H1 (cell line): ENCODE measurements at regions not wholly inside any gene's neighbourhood (a gene's known extent, or its start where the extent isn't known, plus 50 kb on each side); places are given as distances from the start of the nearest gene placed in this dataset.

Experiments used
- CTCF ChIA-PET: fragments of 300-600 bp; sonication (Branson Sonifier 250); formaldehyde crosslinking; loops from one replicate; lab custom pipeline; 2021; ENCODE audit not compliant: partially characterized antibody; lab: Charles Lee
- POLR2A ChIA-PET: fragments of 300-600 bp; sonication (Branson Sonifier 250); formaldehyde crosslinking; loops from one replicate; lab custom pipeline; 2021; ENCODE audit warnings: inconsistent platforms; ENCODE audit not compliant: partially characterized antibody; lab: Charles Lee
- DNase-seq, 2 experiments: peaks; one replicate each; pipeline versions ENCODE4 v3.0.0 to v3.0.0-alpha.2; 2010 to 2022; ENCODE audit warnings: low spot score in 2 of 2, low read depth in 1 of 2, mixed read lengths in 1 of 2
- FAIRE-seq: peaks from 2 replicates; lab custom pipeline; 2011; peaks lifted over from hg19 to GRCh38; lab: Jason Lieb, UNC
- H2AFZ ChIP-seq: 2 replicates; pipeline ENCODE4 v1.8.1; 2012; ENCODE audit warnings: low read length, inconsistent platforms
- H2AK5ac ChIP-seq: 2 replicates; pipeline ENCODE4 v1.6.1; 2013; ENCODE audit warnings: low read depth, low read length
- H2BK120ac ChIP-seq: replicated peaks from 2 replicates; pipeline ENCODE3; 2013; ENCODE audit warnings: low read depth, low read length, inconsistent platforms
- H2BK12ac ChIP-seq: 2 replicates; pipeline ENCODE4 v1.6.1; 2013; ENCODE audit warnings: low read depth, low read length
- H2BK15ac ChIP-seq: 2 replicates; pipeline ENCODE4 v1.6.1; 2013; ENCODE audit warnings: low read length
- H2BK20ac ChIP-seq: 2 replicates; pipeline ENCODE4 v1.6.1; 2013; ENCODE audit warnings: low read length
- H2BK5ac ChIP-seq: 2 replicates; pipeline ENCODE4 v1.6.1; 2013; ENCODE audit warnings: low read depth, low read length
- H3K14ac ChIP-seq: 2 replicates; pipeline ENCODE4 v1.6.1; 2013; ENCODE audit warnings: inconsistent platforms; ENCODE audit not compliant: insufficient read length
- H3K18ac ChIP-seq: 2 replicates; pipeline ENCODE4 v1.6.1; 2013; ENCODE audit warnings: low read length; ENCODE audit errors: extremely low read depth
- H3K23ac ChIP-seq: 2 replicates; pipeline ENCODE4 v1.6.1; 2013; ENCODE audit warnings: inconsistent platforms; ENCODE audit not compliant: insufficient read length
- H3K23me2 ChIP-seq: 2 replicates; pipeline ENCODE4 v1.6.1; 2013; ENCODE audit warnings: low read depth, low read length
- H3K27ac ChIP-seq: 2 replicates; pipeline ENCODE4 v1.6.1; 2011; ENCODE audit warnings: low read depth, low read length, inconsistent platforms
- H3K27me3 ChIP-seq, 4 experiments: replicated peaks in 1 of 4; 1 replicate in 1 of 4; 2 replicates in 3 of 4; pipeline versions ENCODE4 v1.6.1 to v1.8.1; 2011 to 2013; ENCODE audit warnings: low read length in 3 of 4, mild to moderate bottlenecking in 3 of 4, inconsistent platforms in 2 of 4, mixed read lengths in 2 of 4, moderate library complexity in 1 of 4; ENCODE audit not compliant: control insufficient read depth in 3 of 4, insufficient read depth in 3 of 4; ENCODE audit errors: extremely low read depth in 1 of 4
- H3K36me3 ChIP-seq, 4 experiments: 2 replicates each; pipeline versions ENCODE4 v1.6.1 to v1.8.1; 2011 to 2013; ENCODE audit warnings: mild to moderate bottlenecking in 4 of 4, low read length in 3 of 4, moderate library complexity in 2 of 4, control low read depth in 1 of 4, inconsistent platforms in 1 of 4; ENCODE audit not compliant: insufficient read depth in 4 of 4, control insufficient read depth in 2 of 4
- H3K4ac ChIP-seq: replicated peaks from 2 replicates; pipeline ENCODE3; 2013; ENCODE audit warnings: low read length, low read depth, mixed read lengths, inconsistent platforms; ENCODE audit not compliant: insufficient read length
- H3K4me1 ChIP-seq, 4 experiments: replicated peaks in 1 of 4; 1 replicate in 1 of 4; 2 replicates in 3 of 4; pipeline versions ENCODE4 v1.6.1 to v1.8.1; 2011 to 2013; ENCODE audit warnings: low read length in 3 of 4, inconsistent platforms in 2 of 4, mixed read lengths in 1 of 4; ENCODE audit not compliant: insufficient read depth in 4 of 4, control insufficient read depth in 3 of 4
- H3K4me2 ChIP-seq, 2 experiments: 2 replicates each; pipeline versions ENCODE4 v1.6.1 to v1.8.1; 2011 to 2013; ENCODE audit warnings: low read depth in 2 of 2, low read length in 2 of 2, control low read depth in 1 of 2, inconsistent platforms in 1 of 2, mild to moderate bottlenecking in 1 of 2; ENCODE audit not compliant: insufficient read depth in 1 of 2
- H3K4me3 ChIP-seq, 4 experiments: fragments of 200-600, 300-600 bp in 1 of 4; sonication (generic), shearing (Covaris generic), sonication (Bioruptor Twin) in 1 of 4; 2 replicates each; pipeline versions ENCODE4 v1.5.1 to v1.8.1; 2011 to 2016; ENCODE audit warnings: low read length in 4 of 4, low read depth in 3 of 4, control low read depth in 2 of 4, inconsistent platforms in 2 of 4, mild to moderate bottlenecking in 2 of 4, mixed read lengths in 1 of 4, moderate library complexity in 1 of 4; ENCODE audit not compliant: insufficient read depth in 2 of 4; ENCODE audit errors: extremely low read depth in 1 of 4
- H3K56ac ChIP-seq: replicated peaks from 2 replicates; pipeline ENCODE3; 2013; ENCODE audit warnings: low read depth, mild to moderate bottlenecking, mixed read lengths, low read length, inconsistent platforms; ENCODE audit not compliant: insufficient read length
- H3K79me1 ChIP-seq: 2 replicates; pipeline ENCODE4 v1.6.1; 2013; ENCODE audit warnings: low read depth, low read length, control low read depth
- H3K79me2 ChIP-seq, 2 experiments: 2 replicates each; pipeline versions ENCODE4 v1.6.1 to v1.8.1; 2012 to 2013; ENCODE audit warnings: low read length in 2 of 2, mild to moderate bottlenecking in 2 of 2, inconsistent platforms in 1 of 2; ENCODE audit not compliant: insufficient read depth in 2 of 2, control insufficient read depth in 1 of 2
- H3K9ac ChIP-seq, 4 experiments: replicated peaks in 1 of 4; 1 replicate in 1 of 4; 2 replicates in 3 of 4; pipeline versions ENCODE4 v1.6.1 to v1.8.1; 2011 to 2013; ENCODE audit warnings: low read depth in 3 of 4, low read length in 3 of 4, control low read depth in 2 of 4, mild to moderate bottlenecking in 2 of 4, moderate library complexity in 2 of 4, inconsistent platforms in 1 of 4; ENCODE audit errors: extremely low read depth in 1 of 4
- H3K9me3 ChIP-seq, 2 experiments: 2 replicates each; pipeline versions ENCODE4 v1.6.1 to v1.8.1; 2012 to 2013; ENCODE audit warnings: mild to moderate bottlenecking in 2 of 2, moderate library complexity in 2 of 2, control low read depth in 1 of 2, inconsistent platforms in 1 of 2, low read depth in 1 of 2, low read length in 1 of 2, mixed read lengths in 1 of 2; ENCODE audit not compliant: insufficient read depth in 2 of 2
- H4K20me1 ChIP-seq, 2 experiments: replicated peaks in 1 of 2; 2 replicates each; pipeline versions ENCODE3 to v1.8.1; 2011 to 2013; ENCODE audit warnings: inconsistent platforms in 2 of 2, low read length in 2 of 2, mild to moderate bottlenecking in 1 of 2; ENCODE audit not compliant: insufficient read depth in 2 of 2, control insufficient read depth in 1 of 2
- H4K5ac ChIP-seq: 2 replicates; pipeline ENCODE4 v1.6.1; 2013; ENCODE audit warnings: low read length, low read depth, mixed read lengths, inconsistent platforms; ENCODE audit not compliant: insufficient read length
- H4K8ac ChIP-seq: 2 replicates; pipeline ENCODE4 v1.8.0; 2013; ENCODE audit warnings: mild to moderate bottlenecking, moderate library complexity, low read length, inconsistent platforms; ENCODE audit not compliant: insufficient read depth; ENCODE audit errors: extremely low read depth
- H4K91ac ChIP-seq: replicated peaks from 2 replicates; pipeline ENCODE3; 2013; ENCODE audit warnings: low read length, mixed read lengths, inconsistent platforms; ENCODE audit not compliant: insufficient read length
- BRCA1 ChIP-seq: IDR thresholded peaks from 2 replicates; pipeline ENCODE4 v1.6.1; 2012; ENCODE audit warnings: low read depth, low read length, improper control_type of control experiment
- CBX5 ChIP-seq: fragments of 300-800, 300-1000 bp; sonication (generic); IDR thresholded peaks from 2 replicates; pipeline ENCODE4 v1.7.1; 2016; ENCODE audit warnings: antibody characterized with exemption, low read length, low read depth
- CHD2 ChIP-seq: IDR thresholded peaks from 2 replicates; pipeline ENCODE4 v1.6.1; 2012; ENCODE audit warnings: low read length, improper control_type of control experiment
- CREB1 ChIP-seq: IDR thresholded peaks from 2 replicates; pipeline ENCODE4 v1.6.1; 2012; ENCODE audit warnings: inconsistent platforms
- EP300 ChIP-seq, 2 experiments: IDR thresholded peaks; 1 replicate in 1 of 2; 2 replicates in 1 of 2; pipeline ENCODE4 v1.6.1; 2011 to 2012; ENCODE audit warnings: low read depth in 2 of 2, low read length in 2 of 2, mild to moderate bottlenecking in 2 of 2, borderline replicate concordance in 1 of 2, inconsistent platforms in 1 of 2, moderate library complexity in 1 of 2
- KDM4A ChIP-seq: IDR thresholded peaks from one replicate; pipeline ENCODE4 v1.7.1; 2012; ENCODE audit warnings: low read depth, mild to moderate bottlenecking, moderate library complexity, low read length, inconsistent platforms; ENCODE audit not compliant: severe bottlenecking
- POLR2A ChIP-seq, 2 experiments: IDR thresholded peaks; 1 replicate in 1 of 2; 2 replicates in 1 of 2; pipeline ENCODE4 v1.6.1; 2011; ENCODE audit warnings: low read depth in 2 of 2, low read length in 2 of 2, mild to moderate bottlenecking in 2 of 2; ENCODE audit errors: control extremely low read depth in 1 of 2
- RAD21 ChIP-seq, 2 experiments: IDR thresholded peaks in 1 of 2; conservative IDR thresholded peaks in 1 of 2; 2 replicates each; pipeline ENCODE4 v1.6.1; 2011; ENCODE audit warnings: low read depth in 2 of 2, low read length in 2 of 2, improper control_type of control experiment in 1 of 2, inconsistent platforms in 1 of 2, mild to moderate bottlenecking in 1 of 2, moderate library complexity in 1 of 2
- SAP30 ChIP-seq: fragments of 300-600 bp; sonication (generic); IDR thresholded peaks from 2 replicates; pipeline ENCODE4 v1.7.1; 2012; ENCODE audit warnings: low read length, moderate library complexity, mild to moderate bottlenecking, inconsistent platforms; ENCODE audit not compliant: insufficient read depth, insufficient replicate concordance
- SIRT6 ChIP-seq: IDR thresholded peaks from one replicate; pipeline ENCODE4 v1.7.1; 2012; ENCODE audit warnings: low read length, inconsistent platforms
- TAF1 ChIP-seq: IDR thresholded peaks from 2 replicates; pipeline ENCODE4 v1.6.1; 2011; ENCODE audit warnings: mild to moderate bottlenecking, low read depth, low read length
- TAF7 ChIP-seq: optimal IDR thresholded peaks from 2 replicates; pipeline ENCODE3; 2011; ENCODE audit warnings: low read depth, mild to moderate bottlenecking, inconsistent platforms, low read length, moderate library complexity, borderline replicate concordance
- WGBS, 2 experiments: shearing (Covaris generic) in 1 of 2; methylation state at CpG; one replicate each; pipeline versions ENCODE4 v1.1.6 to v1.1.7; 2013 to 2015; ENCODE audit warnings: low lambda C conversion rate in 2 of 2, mixed read lengths in 2 of 2, inconsistent platforms in 1 of 2, low coverage in 1 of 2, missing lambda C conversion rate in 1 of 2; ENCODE audit not compliant: insufficient replicate concordance in 2 of 2, insufficient coverage in 1 of 2, insufficient read length in 1 of 2; ENCODE audit errors: extremely low coverage in 1 of 2, missing lambda C conversion rate in 1 of 2; 5-methylcytosine and 5-hydroxymethylcytosine counted together
- TF ChIP-seq, protein P1 (sequence below): IDR thresholded peaks from 2 replicates; pipeline ENCODE4 v1.6.1; 2011; ENCODE audit warnings: low read length, improper control_type of control experiment
- TF ChIP-seq, protein P2 (sequence below): IDR thresholded peaks from 2 replicates; pipeline ENCODE4 v1.6.1; 2012; ENCODE audit warnings: inconsistent platforms

DNA sequence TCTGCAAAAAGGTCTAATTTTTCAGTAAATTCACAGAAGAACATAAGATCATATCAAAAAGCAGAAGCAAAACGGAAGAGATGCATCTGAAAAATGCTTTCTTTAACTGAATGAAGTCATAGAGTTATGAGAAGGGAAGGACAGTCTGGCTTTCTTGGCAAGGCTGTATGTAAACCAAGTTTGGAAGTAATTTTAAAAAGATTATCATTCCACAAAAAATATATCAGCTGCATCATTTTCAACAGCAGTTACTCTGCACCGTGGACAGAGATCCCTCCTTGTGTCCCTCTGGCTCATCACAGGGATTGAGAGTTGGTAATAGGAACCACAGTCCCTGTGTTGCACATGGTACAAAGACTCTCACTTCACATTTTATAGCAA, 258.5 kb downstream of the HIVEP2 start:
- no peaks in the 10 kb centered on the region for H3K4me1 ChIP-seq
- no peak overlapping the region for H2BK12ac ChIP-seq
- no peak overlapping the region for H3K9ac ChIP-seq
- no peak overlapping the region for H3K23ac ChIP-seq
- no peak overlapping the region for H4K5ac ChIP-seq
- no peak overlapping the region for H2BK120ac ChIP-seq
- no peak overlapping the region for H3K4ac ChIP-seq
- no peak overlapping the region for H2AK5ac ChIP-seq
- H3K9me3 ChIP-seq: no peaks in the 10 kb centered on the region
- FAIRE-seq (no peak), DNase-seq (no peak)
- H3K14ac ChIP-seq: no peak overlapping the region
- no peak overlapping the region for H2AFZ ChIP-seq
- no peak overlapping the region for H3K18ac ChIP-seq
- H4K91ac ChIP-seq: no peak overlapping the region
- no peak overlapping the region for H3K4me2 ChIP-seq
- H2BK5ac ChIP-seq: no peak overlapping the region
- no peak overlapping the region for H4K8ac ChIP-seq
- WGBS, 2 experiments: 84% methylated on average over 2 of the region's 2 CpGs; no CpG with 5 or more reads in 1 of the 2 experiments
- H3K27me3 ChIP-seq: no peaks in the 10 kb centered on the region
- CTCF ChIA-PET: interaction anchor here (0.7 to 0.9 kb wide), 3 partner anchors 9 to 728 kb away, joined by 3 to 4 read pairs (median 3); no protein-coding TSS in a partner anchor
- H4K20me1 ChIP-seq: no peaks in the 10 kb centered on the region
- H3K79me1 ChIP-seq: no peaks in the 10 kb centered on the region
- no peaks in the 10 kb centered on the region for H3K23me2 ChIP-seq
- POLR2A ChIA-PET: no interaction called here
- no peaks in the 10 kb centered on the region for H3K79me2 ChIP-seq
- H2BK20ac ChIP-seq: no peak overlapping the region
- no peak overlapping the region for H3K4me3 ChIP-seq
- H2BK15ac ChIP-seq: no peak overlapping the region
- no peak overlapping the region for H3K27ac ChIP-seq
- no peaks in the 10 kb centered on the region for H3K36me3 ChIP-seq
- H3K56ac ChIP-seq: no peak overlapping the region
- TF ChIP-seq CREB1 (no peak), KDM4A (no peak), POLR2A (IDR thresholded peaks at IDR 0.05; ENCODE audit: control extremely low read depth in 1 of 2, low read depth in 2 of 2, low read length in 2 of 2) (no peak), SAP30 (no peak), BRCA1 (no peak), RAD21 (IDR thresholded peaks at IDR 0.05 in 1 of 2, conservative IDR thresholded peaks at IDR 0.05 in 1 of 2; ENCODE audit: low read depth in 2 of 2, low read length in 2 of 2) (no peak), TAF7 (no peak), CHD2 (no peak), SIRT6 (no peak), CBX5 (no peak), TAF1 (no peak), EP300 (IDR thresholded peaks at IDR 0.05; ENCODE audit: borderline replicate concordance in 1 of 2, low read depth in 2 of 2, low read length in 2 of 2) (no peak)
- TF ChIP-seq, protein P1, sequence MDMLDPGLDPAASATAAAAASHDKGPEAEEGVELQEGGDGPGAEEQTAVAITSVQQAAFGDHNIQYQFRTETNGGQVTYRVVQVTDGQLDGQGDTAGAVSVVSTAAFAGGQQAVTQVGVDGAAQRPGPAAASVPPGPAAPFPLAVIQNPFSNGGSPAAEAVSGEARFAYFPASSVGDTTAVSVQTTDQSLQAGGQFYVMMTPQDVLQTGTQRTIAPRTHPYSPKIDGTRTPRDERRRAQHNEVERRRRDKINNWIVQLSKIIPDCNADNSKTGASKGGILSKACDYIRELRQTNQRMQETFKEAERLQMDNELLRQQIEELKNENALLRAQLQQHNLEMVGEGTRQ: no peak
- TF ChIP-seq, protein P2, sequence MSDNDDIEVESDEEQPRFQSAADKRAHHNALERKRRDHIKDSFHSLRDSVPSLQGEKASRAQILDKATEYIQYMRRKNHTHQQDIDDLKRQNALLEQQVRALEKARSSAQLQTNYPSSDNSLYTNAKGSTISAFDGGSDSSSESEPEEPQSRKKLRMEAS: no peak
